Jurkat, Clone E6-1 (cell line): ENCODE measurements at regions not wholly inside any gene's neighbourhood (a gene's known extent, or its start where the extent isn't known, plus 50 kb on each side); places are given as distances from the start of the nearest gene placed in this dataset.
"Not testable (repeated sequence)": the region's sequence is repeated elsewhere in the genome, so short reads cannot be mapped to it uniquely, and the experiment has no call there.

Source experiments
- DNase-seq: peaks from one replicate; pipeline ENCODE4 v3.0.0-alpha.2; 2011; ENCODE audit warnings: low read depth, low spot score
- H3K4me3 ChIP-seq: 2 replicates; pipeline ENCODE4 v1.5.1; 2011; ENCODE audit warnings: mild to moderate bottlenecking, low read length, control low read depth, moderate library complexity

DNA sequence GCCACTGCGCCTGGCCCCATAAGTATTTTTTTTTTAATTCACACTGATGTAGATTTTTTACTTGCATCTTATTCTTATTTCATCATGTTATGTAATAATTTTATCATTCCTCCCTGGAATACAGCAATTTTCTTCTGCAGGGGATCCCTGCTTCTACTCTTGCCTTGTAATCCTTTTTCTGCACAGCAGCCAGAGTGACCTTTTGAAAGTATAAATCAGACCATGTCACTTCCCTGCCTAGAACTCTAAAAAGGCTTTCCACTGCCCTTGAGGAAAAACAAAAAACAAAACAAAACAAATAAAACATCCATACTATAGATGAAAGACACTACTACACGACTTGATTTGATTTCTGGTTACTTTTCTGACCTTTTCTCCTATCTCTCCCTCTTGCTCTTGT, 1334.7 kb downstream of the REEP3 start:
- DNase-seq, result no peak
- H3K4me3 ChIP-seq, result no peak overlapping the region

DNA sequence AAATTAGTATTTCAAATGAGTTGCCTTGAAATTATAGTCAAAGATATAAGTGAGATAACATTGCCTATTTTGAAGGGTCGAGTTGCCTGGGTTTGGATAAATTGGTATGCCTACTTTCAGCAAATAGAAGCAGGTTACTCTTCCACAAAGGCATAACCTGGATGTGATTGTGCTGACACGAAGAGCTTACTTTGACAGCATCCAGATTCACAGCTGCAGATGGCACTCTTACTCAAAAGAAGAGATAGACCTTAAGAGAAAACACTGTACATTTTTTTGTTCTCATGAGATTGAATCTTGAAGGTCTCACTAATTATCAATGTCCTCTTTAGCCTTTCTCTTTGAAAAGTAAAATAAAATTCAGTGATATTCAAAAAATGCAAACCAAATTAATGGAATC, 1338.7 kb downstream of the REEP3 start:
- no peak for DNase-seq
- no peak overlapping the region for H3K4me3 ChIP-seq

DNA sequence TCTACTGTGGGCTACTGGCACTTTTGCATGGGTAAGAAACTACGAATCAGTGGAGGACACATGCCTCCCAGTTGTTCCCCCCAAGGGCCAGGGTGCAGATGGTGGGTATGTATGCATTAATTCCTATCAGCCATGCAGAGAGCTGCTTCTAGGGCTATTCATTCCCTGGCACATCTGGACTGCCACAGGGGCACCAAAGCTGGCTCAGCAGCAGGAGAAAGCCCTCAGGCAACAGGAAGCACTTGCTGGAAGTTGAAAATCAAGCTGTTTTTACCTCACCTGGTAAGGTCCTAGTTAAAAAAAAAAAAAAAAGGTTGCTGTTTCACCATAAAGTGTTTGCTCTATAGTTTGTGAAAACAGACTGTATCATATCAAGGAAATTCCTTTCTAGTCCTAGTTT, 1342.6 kb downstream of the REEP3 start:
- no peak for DNase-seq
- H3K4me3 ChIP-seq, result no peak overlapping the region

DNA sequence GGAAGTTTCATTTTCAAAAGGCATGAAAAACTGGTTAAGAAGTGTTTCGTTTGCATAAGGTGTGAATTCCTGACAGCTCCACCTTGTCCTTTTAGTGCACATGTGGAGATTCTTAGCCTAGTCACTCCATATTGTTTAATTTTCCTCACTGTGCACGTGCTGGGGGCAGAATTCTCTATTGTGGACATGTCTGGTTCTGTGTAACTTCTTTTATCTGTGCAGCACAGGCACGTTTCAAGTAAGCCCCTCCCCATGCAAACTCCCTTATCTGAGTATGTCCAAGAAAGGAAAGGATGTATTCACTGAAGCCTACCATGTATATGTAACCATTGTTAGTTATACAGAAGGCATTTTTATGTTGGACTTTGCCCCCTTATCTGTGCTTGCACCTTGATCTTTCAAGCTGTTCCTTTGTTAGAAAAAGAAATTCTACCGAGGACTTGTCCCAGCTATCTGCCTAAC, 1346.3 kb downstream of the REEP3 start:
- no peak overlapping the region for H3K4me3 ChIP-seq

DNA sequence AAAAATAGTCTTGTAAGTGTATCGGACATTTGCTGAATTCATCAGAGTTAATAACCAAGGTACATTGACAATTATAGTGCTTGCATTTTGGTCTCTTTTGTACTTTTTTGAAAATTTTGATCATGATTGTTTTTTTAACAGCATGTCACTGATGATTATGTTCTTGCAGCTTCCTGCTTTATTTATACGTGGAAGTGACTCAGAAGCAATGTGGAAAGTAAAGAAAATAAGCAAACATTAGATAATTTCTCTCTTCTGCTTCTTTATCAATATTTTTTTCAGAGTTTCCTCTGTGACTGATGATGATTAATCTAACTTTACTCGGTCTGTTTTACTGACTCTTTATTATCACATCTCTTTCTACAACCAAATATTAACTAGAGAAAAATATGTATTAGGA, 1351.9 kb downstream of the REEP3 start:
- no peak overlapping the region for H3K4me3 ChIP-seq
- DNase-seq, result no peak

More for the DNA sequence above, 1346.3 kb downstream of the REEP3 start:
- DNase-seq, result no peak

DNA sequence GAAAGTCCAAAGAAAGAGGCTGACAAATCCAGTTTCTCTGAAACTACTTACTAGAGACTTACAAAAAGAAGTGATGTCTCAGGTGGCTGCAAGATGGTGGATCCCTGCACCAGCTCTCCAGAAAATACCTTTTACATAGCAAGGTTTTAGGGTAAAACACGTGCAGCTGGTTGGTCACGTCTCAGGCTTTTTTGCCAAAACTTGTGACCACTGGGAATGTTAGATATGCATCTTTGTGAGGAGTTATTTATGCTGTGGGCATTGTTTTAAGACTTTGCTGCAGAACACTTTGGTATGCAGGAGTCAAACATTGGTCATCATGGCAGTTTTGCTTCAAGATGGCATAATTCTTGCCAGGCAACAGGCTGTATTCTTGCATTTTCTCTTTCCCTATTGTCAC, 1352.8 kb downstream of the REEP3 start:
- no peak overlapping the region for H3K4me3 ChIP-seq

DNA sequence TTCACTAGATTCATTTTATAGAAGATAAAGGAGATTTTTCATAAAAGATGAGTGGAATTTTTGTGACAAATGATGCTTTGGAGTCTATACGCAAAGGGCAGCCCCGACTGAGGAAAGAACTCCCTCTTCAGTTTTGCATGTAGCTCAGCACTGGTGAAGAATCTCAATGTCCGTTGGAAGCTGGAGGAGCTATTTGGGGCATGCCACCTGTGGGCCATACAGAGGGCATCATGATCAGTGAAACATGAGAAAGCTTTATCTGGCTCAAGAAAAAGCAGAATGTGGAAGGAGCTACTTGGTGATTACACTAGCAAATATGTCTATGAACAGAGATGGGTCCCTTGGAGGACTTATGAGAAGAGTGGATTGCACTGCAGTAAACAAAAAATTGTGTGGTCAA, 1359.3 kb downstream of the REEP3 start:
- no peak for DNase-seq

More for the DNA sequence above, 1352.8 kb downstream of the REEP3 start:
- no peak for DNase-seq

DNA sequence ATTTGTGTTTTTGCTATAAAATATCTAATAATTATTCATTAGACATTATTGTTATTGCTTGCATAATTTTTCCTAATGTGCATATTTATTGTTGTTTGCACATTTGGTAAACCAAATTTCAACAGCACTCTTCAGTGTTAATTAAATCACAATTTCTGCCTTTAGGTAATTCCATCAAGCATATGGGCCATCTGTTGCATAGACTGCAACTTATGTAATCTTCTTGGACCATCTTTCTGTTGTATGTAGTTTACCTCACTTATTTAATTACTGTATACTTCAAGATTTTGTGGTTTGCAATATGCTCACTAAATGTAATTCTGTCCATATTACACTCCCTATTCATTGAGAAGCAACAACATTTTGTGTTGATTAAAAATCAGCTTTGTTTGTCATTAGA, 1360.1 kb downstream of the REEP3 start:
- DNase-seq, result no peak

More for the DNA sequence above, 1359.3 kb downstream of the REEP3 start:
- no peak overlapping the region for H3K4me3 ChIP-seq

DNA sequence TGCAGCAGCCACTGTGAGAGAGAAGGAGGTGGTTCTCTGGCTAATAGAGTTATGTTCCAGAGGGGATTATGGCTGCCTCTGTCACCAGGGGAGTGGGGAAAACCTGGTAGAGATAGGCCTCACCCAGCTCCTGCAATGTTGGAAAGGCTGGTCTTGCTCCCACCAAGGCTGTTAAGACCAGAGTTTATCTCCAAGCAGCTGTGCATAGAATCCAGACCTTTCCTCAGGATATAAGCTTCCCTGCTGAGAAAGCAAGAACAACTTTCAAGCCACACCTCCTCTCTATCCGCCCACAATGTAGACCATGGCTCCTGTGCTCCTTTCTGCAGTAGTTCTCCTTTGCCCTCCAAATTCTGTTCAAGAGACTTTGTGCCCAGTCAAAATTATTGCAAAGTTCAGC, 1375.4 kb downstream of the REEP3 start:
- DNase-seq, result no peak
- H3K4me3 ChIP-seq, result no peak overlapping the region

More for the DNA sequence above, 1360.1 kb downstream of the REEP3 start:
- H3K4me3 ChIP-seq, result no peak overlapping the region

DNA sequence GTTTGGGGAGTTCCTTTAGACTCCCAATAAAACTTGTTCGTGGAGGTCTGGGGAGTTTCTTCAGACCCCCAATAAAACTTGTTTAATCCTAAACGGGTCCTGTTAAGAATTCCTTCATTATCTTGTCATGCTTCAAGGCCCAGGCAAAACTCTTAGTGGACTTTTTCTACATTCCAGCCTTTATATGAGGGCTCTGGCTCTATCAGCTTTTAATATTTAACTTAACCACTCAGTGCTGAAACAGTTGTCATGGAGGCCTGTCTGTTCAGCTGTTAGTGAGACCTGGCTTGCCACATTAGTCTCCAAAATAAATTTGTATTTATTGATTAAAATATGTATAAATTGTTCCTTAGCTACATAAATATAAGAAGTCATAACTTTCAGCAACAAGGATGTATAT, 1385.1 kb downstream of the REEP3 start:
- not testable (repeated sequence) for H3K4me3 ChIP-seq, DNase-seq

DNA sequence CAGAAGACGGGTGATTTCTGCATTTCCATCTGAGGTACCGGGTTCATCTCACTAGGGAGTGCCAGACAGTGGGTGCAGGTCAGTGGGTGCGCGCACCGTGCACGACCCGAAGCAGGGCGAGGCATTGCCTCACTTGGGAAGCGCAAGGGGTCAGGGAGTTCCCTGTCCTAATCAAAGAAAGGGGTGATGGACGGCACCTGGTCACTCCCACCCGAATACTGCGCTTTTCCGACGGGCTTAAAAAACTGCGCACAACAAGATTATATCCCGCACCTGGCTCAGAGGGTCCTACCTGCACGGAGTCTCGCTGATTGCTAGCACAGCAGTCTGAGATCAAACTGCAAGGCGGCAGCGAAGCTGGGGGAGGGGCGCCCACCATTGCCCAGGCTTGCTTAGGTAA, 1403.1 kb downstream of the REEP3 start:
- DNase-seq, H3K4me3 ChIP-seq: not testable (repeated sequence)

DNA sequence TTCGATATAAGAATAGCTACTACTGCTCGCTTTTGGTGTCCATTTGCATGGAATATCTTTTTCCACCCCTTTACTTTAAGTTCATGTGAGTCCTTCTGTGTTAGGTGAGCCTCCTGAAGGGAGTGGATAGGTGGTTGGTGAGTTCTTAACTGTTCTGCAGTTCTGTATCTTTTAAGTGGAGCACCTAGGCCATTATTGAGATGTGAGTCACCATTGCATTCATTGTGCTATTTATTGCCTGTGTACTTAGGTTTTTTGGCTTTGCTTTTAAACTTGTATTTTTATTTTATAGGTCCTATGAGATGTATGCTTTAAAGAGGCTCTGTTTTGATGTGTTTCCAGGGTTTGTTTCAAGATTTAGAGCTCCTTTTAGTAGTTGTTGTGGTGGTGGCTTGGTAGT, 1430.8 kb downstream of the REEP3 start:
- no peak for DNase-seq
- no peak overlapping the region for H3K4me3 ChIP-seq

DNA sequence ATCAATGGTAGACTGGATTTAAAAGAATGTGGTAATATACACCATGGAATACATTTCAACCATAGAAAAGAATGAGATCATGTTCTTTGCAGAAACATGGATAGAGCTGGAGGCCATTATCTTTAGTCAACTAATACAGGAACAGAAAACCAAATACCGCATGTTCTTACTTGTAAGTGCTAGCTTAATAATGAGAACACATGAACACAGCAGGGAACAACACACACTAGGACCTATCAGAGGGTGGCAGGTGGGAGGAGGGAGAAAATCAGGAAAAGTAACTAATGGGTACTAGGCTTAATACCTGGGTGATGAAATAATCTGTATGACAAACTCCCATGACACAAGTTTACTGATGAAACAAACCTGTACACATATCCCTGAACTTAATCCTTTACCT, 1435.2 kb downstream of the REEP3 start:
- no peak overlapping the region for H3K4me3 ChIP-seq
- no peak for DNase-seq

DNA sequence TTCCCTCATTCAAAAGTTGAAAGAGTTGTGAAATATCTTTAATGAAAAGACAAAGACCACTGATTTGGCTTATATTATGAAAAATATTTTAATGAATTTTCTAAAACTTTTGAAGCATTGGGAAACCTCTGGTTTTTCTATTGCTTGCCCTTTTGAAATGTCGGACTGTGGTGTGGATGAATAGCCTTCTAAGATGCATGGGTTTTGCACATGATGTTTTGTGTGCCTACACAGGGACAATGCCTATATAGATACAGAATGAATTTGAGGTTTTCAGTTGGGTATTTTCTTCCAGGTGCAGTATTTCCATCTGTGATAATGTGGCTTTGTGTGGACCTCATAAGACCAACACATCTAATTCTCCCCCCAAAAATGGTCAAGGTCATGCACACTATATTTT, 1437.9 kb downstream of the REEP3 start:
- no peak overlapping the region for H3K4me3 ChIP-seq
- no peak for DNase-seq

DNA sequence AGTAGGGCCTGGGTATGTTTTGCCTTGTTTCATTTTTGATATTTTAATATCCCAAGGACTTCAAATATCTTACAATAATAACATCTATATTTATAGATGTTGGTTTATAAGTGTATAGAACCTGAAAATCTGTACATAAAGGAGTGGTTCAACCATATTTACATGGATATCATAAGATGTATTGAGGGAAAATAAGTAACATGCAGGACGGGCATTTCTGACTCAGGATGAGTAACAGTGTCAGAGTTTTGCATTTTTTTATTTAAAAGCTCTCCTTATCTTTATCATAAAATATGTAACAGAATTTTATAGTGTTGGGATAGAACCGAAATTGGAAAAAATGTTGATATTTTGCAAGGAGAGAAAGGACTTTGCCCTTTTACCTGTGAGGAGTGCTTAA, 1438.7 kb downstream of the REEP3 start:
- H3K4me3 ChIP-seq, result no peak overlapping the region
- no peak for DNase-seq

DNA sequence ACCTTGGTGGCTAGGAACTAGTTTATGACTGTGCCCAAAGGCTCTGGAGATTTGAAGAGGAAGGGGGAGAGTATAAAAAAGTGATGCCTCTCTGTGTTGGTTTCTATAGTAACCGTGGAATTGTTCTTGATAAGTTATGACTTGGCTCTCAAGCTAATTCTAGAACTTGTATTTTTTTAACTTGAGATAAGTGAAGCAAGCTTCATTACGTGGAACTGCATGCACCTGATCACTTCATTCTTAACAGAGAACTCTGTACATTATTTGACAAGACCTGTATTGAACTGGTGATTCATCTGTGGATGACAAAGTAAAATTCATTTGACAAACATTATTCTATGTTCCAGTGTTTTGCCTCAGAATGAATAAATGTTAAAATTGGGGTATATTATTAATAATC, 1452.2 kb downstream of the REEP3 start:
- H3K4me3 ChIP-seq, result no peak overlapping the region
- no peak for DNase-seq

DNA sequence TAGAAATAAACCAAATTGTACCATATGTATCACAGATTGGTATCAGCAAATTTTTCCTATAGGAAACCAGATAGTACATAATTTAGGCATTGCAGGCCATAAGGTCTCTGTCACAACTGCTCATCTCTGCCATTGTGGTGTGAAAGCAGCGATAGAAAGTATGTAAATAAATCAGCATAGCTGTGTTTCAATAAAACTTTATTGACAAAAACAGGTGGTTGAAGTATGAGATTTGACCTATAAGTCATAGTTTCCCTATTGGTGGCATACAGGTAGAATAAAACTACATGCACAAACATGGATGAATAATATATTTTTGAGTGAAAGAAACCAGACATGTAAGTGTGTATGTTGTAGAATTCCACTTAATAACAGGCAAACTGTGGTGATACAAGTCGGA, 1454.9 kb downstream of the REEP3 start:
- H3K4me3 ChIP-seq, result no peak overlapping the region
- DNase-seq, result no peak

DNA sequence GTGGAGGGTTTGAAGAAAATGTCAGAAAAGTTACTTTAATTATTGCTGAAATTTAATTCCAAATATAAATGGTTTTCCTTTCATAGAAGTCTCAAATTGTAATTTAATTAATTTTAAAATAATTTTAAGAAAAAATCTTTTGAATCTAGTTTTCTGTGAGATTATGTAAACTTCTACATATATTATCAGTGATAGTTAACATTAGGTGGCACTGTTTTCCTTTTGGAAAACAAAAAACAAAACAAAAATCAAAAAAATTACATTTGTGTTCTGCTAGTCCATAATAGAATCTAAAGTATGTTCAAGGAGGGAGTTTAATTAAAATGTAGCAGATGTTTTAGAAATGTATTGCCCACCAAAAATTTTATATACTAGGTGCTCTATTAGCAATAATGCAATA, 1456.7 kb downstream of the REEP3 start:
- no peak overlapping the region for H3K4me3 ChIP-seq
- no peak for DNase-seq

DNA sequence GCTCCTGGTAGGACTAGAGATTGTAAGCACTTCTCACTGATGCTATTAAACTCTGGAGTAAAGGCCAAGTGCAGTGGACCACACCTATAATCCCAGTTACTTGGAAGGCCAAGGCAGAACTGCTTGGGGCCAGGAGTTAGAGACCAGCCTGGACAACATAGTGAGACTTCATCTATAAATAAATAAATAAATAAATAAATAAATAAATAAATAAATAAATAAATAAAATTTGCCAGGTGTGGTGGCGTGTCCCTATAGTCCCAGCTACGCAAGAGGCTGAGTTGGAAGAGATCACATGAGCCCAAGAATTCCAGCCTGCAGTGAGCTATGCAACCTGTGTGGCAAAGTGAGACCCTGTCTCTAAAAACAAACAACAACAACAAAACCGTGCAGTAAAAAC, 1475.7 kb downstream of the REEP3 start:
- DNase-seq, result no peak

DNA sequence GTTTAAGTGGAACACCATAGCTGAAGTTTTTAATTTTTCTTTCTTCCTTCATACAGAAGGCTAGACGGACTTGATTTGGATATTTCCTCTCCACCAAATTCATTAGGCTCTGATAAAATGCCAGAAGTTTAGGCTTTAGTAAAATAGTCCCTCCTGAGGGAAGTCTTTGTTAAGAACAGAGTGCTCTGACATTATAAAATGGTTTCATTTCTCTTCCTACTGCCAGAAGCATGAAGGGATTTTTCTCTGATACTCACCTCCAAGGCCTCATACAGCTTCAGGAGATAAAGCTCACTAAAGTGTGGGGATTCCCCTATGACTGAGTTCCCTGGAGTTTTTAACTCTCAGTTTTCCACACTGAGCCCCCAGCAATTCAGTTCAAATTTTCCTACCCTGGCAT, 1489.6 kb downstream of the REEP3 start:
- no peak for DNase-seq
- no peak overlapping the region for H3K4me3 ChIP-seq

More for the DNA sequence above, 1475.7 kb downstream of the REEP3 start:
- no peak overlapping the region for H3K4me3 ChIP-seq

DNA sequence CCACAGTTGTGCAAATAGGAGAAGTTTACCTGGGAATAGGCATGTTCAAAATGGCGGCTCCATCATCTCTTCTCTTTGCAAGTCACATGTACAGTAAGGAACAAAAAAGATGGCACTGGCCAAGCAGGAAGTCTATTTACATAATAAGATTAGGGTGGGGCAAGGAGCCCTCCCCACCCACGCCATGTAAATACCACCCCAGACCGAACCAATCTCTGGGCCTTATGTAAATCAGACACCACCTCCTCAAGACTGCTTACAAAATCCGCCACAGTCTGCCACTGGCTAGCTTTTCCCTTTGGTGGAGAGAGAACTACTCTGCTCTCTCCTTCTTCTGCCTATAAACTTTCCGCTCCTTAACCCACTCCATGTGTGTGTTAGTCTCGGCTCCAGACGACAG, 1496.3 kb downstream of the REEP3 start:
- no peak for DNase-seq
- no peak overlapping the region for H3K4me3 ChIP-seq

DNA sequence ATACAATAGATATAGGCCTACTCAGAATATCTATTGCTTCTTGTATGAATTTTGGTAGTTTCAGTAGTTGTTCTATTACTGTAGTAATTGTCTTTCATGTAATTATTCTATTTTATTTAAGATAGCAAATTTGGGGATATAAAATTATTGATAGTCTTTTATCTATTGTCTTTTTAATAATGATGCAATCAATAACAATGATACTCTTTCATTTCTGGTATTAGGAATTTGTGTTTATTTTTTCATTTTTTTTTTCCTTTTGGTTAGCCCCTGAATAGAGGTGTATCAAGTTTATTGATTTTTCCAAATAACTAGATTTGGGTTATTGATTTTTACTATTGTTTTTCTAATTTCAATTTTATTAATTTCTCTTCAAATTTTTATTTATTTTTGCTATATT, 1503.7 kb downstream of the REEP3 start:
- no peak for DNase-seq
- no peak overlapping the region for H3K4me3 ChIP-seq
